ENCODE measurements at regions not wholly inside any gene's neighbourhood (a gene's known extent, or its start where the extent isn't known, plus 50 kb on each side); places are given as distances from the start of the nearest gene placed in this dataset.

- TF ChIP-seq, protein P1, sequence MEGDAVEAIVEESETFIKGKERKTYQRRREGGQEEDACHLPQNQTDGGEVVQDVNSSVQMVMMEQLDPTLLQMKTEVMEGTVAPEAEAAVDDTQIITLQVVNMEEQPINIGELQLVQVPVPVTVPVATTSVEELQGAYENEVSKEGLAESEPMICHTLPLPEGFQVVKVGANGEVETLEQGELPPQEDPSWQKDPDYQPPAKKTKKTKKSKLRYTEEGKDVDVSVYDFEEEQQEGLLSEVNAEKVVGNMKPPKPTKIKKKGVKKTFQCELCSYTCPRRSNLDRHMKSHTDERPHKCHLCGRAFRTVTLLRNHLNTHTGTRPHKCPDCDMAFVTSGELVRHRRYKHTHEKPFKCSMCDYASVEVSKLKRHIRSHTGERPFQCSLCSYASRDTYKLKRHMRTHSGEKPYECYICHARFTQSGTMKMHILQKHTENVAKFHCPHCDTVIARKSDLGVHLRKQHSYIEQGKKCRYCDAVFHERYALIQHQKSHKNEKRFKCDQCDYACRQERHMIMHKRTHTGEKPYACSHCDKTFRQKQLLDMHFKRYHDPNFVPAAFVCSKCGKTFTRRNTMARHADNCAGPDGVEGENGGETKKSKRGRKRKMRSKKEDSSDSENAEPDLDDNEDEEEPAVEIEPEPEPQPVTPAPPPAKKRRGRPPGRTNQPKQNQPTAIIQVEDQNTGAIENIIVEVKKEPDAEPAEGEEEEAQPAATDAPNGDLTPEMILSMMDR (conservative IDR thresholded peaks at IDR 0.05; ENCODE audit: low read depth, low read length), result no peak
- no peak for TF ChIP-seq EZH2 (IDR thresholded peaks at IDR 0.05; ENCODE audit: borderline replicate concordance, low read depth, low read length, poor library complexity, severe bottlenecking)
Measured at GRCh38 chr12:131385313-131386166, 325.4 kb upstream of the SFSWAP start.
